ENCODE measurements at regions not wholly inside any gene's neighbourhood (a gene's known extent, or its start where the extent isn't known, plus 50 kb on each side); places are given as distances from the start of the nearest gene placed in this dataset.

GRCh38 chr2:144211826-144212225, 308.1 kb downstream of the ZEB2 start:
- peak; percentile 72 for DNase-seq

GRCh38 chr2:144211065-144211464, 308.9 kb downstream of the ZEB2 start:
- no peak for DNase-seq

- no peak for DNase-seq
Measured at GRCh38 chr2:144210076-144210475, 309.8 kb downstream of the ZEB2 start.

GRCh38 chr2:144208924-144209323, 311.0 kb downstream of the ZEB2 start:
- DNase-seq = no peak

GRCh38 chr2:144206019-144206418, 313.9 kb downstream of the ZEB2 start:
- no peak for DNase-seq

GRCh38 chr2:144201868-144202468, 318.0 kb downstream of the ZEB2 start:
- DNase-seq = no peak

- no peak for DNase-seq
Measured at GRCh38 chr2:144201126-144201525, 318.8 kb downstream of the ZEB2 start.

- peak; percentile 50 for DNase-seq
Measured at GRCh38 chr2:144198116-144198515, 321.8 kb downstream of the ZEB2 start.

- no peak for DNase-seq
Measured at GRCh38 chr2:144194326-144195071, 325.4 kb downstream of the ZEB2 start.

- DNase-seq = no peak
Measured at GRCh38 chr2:144190908-144191605, 328.9 kb downstream of the ZEB2 start.

GRCh38 chr2:144183727-144184126, 336.2 kb downstream of the ZEB2 start:
- peak; percentile 29 for DNase-seq

- DNase-seq = peak; percentile 10
Measured at GRCh38 chr2:144181001-144181400, 338.9 kb downstream of the ZEB2 start.

- DNase-seq = no peak
Measured at GRCh38 chr2:144180131-144180530, 339.8 kb downstream of the ZEB2 start.

GRCh38 chr2:144170179-144170578, 349.7 kb downstream of the ZEB2 start:
- no peak for DNase-seq

GRCh38 chr2:144166743-144167142, 353.2 kb downstream of the ZEB2 start:
- DNase-seq = no peak

- no peak for DNase-seq
Measured at GRCh38 chr2:144165599-144166250, 354.2 kb downstream of the ZEB2 start.

- no peak for DNase-seq
Measured at GRCh38 chr2:144163592-144163991, 356.3 kb downstream of the ZEB2 start.

- peak; percentile 32 for DNase-seq
Measured at GRCh38 chr2:144162652-144163051, 357.3 kb downstream of the ZEB2 start.

- no peak for DNase-seq
Measured at GRCh38 chr2:144161061-144161460, 358.9 kb downstream of the ZEB2 start.

- no peak for DNase-seq
Measured at GRCh38 chr2:144159240-144159639, 360.7 kb downstream of the ZEB2 start.

- no peak for DNase-seq
Measured at GRCh38 chr2:144158096-144158495, 361.8 kb downstream of the ZEB2 start.

- DNase-seq = no peak
Measured at GRCh38 chr2:144156736-144157640, 362.9 kb downstream of the ZEB2 start.

Measured in hematopoietic multipotent progenitor cell treated with erythropoietin and hydrocortisone succinate and interleukin-3 and kit ligand, for 6 days (in vitro differentiated cells).